HG02610 (cell line): ENCODE measurements at regions not wholly inside any gene's neighbourhood (a gene's known extent, or its start where the extent isn't known, plus 50 kb on each side); places are given as distances from the start of the nearest gene placed in this dataset.

Experiments used
- ATAC-seq: cut with Tn5 transposase; IDR thresholded peaks from one replicate; pipeline ENCODE4 v1.9.1; 2021; ENCODE audit warnings: mild to moderate bottlenecking, moderate library complexity; ENCODE audit not compliant: unreplicated experiment

DNA sequence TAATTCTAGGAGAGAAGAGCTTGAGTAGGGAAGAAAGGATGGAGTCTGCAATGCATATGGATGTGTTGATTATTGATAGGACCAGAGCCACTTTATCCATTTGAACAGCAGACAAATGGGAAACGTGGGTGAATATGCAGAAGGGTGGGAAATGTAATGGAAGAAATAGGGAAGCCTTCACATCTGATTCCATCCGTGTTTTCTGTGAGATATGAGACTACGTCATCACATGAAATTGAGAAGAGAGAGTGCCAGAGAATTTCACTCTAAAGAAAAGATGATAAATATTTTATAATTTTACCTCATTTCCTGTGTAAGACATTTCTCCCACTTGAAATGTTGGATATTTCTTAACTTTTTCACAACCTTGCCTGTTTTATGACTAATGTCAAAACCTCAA, 788.4 kb upstream of the FAM98A start:
- no peak for ATAC-seq

GRCh38 chr2:34379586-34379985, 780.5 kb upstream of the FAM98A start:
- ATAC-seq, result no peak

DNA sequence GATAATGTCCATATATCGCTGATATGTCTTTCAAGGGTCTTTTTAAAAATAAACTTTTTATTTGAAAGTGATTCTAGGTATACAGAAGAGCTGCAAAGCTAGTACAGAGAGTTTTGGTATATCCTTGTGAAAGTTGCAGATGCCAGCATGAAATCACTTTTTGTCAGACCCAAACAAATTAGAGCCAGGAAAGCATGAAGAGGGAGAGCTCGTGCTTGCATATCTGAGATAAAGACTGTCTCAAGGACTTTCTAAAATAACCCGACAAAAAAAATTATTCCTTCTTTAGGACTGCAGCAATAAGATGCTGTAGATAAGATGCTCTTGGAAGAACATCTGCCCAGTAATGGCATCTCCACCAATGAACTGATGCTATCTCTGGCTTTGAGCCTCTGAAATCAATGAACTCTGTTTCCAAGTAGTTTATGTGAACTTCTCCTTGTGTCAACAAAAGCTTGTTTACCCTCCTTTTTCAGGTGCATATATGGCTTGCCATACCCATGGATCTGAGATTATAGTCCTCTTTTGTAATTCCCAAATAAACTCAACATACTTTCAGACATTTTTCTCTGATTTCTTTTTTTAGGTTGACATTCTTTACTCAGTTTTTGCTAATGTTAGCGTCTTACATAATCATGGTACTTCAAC, 774.6 kb upstream of the FAM98A start:
- no peak for ATAC-seq

DNA sequence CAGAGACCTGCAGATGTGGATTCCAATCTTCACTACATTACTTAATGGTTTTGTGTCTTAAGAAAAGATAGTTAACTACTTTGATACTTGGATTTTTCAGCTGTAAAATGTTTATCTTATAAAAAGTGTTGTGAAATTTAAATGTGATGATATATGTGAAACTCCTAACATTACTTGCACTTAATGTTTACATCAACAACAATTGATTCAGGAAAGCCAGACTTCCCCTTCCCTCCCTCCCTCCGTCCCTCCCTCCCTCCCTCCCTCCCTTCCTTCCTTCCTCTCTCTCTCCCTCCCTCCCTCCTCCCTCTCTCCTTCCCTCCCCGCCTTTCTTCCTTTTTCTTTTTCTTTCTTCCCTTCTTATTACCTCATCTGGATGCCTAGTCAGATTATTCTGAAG, 773.9 kb upstream of the FAM98A start:
- ATAC-seq, result no peak

DNA sequence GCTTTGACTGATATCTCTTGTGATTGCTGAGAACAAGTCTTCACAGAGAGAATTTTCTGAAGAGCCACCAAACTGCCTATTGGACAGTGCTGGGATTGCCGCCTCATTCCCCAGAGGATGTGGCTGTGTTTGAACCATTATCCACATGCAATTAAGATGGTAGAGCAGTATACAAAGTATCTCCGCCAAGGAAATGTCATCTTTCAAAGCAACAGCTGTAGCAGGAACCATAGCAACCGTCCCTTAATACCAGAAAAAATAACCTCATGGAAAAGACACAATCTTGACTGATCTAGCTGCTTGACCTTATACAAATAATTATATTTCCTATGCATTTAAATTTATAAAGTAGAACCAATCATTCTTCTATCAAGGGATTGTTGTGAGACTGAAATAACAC, 772.6 kb upstream of the FAM98A start:
- ATAC-seq, result no peak

- ATAC-seq, result no peak
These were observed 769.2 kb upstream of the FAM98A start for GRCh38 chr2:34368304-34368703.

- ATAC-seq, result no peak
These were observed 766.8 kb upstream of the FAM98A start for GRCh38 chr2:34365932-34366331.

DNA sequence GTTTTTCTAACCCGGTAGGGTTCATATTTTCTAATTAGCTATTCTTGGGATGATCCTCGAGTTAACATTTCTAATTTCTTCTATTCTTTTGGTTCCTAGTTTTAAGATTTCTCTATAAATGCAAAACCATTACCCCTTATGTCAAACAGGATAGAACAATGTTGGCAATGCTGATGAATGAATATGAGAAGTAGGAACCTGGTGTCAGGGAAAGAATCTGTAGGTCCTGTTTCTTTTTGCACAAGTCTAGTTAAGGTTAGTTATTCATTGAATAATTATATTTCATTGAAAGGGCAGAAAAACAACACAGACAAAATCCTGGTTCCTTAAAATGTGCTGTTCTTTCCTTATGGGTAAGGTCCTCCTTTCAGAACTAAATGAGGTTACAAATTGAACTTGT, 766.4 kb upstream of the FAM98A start:
- ATAC-seq, result no peak

GRCh38 chr2:34353509-34354113, 754.5 kb upstream of the FAM98A start:
- ATAC-seq, result no peak

DNA sequence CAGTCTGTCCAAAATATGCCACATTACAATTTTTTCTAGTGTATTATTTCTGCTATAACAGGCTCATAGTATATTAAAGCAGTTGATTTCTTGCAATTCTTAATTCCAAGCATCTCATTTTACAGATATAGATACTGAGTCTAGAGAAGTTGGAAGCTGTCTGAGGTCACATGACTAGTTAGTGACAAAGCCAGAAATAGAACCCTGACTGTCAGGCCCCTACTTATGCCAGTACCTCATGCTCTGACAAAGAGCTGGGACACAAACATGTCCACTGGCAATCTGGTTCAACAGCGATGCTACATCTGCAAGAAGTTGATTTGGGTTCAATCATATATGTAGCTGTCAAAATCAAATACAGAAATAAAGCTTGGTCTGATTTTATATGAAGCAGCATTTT, 750.4 kb upstream of the FAM98A start:
- ATAC-seq, result no peak

- no peak for ATAC-seq
These were observed 745.9 kb upstream of the FAM98A start for GRCh38 chr2:34345030-34345429.

GRCh38 chr2:34340307-34340706, 741.2 kb upstream of the FAM98A start:
- no peak for ATAC-seq

- ATAC-seq, result no peak
These were observed 738.6 kb upstream of the FAM98A start for GRCh38 chr2:34337735-34338134.

DNA sequence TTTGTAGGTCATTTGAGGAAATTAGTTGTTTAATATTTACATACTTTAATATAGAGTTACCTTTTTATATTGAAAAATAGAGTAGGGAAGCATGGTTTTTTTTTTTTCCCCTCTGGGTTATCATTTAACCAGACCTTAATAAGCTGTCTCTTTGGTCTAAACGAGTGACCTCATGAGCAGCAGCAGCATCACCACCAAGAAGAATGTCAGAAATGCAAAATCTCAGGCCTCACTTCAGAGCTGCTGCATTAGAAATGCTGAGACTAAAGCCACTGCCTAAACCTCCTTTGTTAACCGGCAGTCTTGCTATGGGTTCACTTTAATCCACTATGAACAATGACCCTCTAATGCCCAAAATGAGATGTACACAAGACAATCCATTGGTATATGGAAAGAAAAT, 733.7 kb upstream of the FAM98A start:
- no peak for ATAC-seq

DNA sequence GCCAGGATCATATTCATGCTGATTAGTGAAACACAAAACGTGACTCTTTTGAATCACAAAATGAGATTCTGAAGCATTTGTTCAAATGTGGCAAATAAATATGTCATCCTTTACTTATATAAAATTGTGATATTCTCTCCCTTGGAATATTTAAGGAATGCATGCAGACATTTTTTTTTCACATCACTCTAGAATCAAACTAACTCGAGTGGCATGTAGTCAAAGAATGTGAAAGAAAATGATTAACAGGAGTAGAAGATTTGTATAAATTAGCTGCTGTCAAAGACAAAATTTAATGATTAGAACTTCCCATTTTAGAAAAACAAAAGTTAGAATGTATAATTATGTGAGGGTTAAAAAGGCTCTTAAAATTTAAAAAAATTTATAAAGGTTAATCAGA, 721.0 kb upstream of the FAM98A start:
- no peak for ATAC-seq

GRCh38 chr2:34317797-34318196, 718.7 kb upstream of the FAM98A start:
- ATAC-seq, result no peak

- no peak for ATAC-seq
These were observed 717.7 kb upstream of the FAM98A start for GRCh38 chr2:34316788-34317187.

DNA sequence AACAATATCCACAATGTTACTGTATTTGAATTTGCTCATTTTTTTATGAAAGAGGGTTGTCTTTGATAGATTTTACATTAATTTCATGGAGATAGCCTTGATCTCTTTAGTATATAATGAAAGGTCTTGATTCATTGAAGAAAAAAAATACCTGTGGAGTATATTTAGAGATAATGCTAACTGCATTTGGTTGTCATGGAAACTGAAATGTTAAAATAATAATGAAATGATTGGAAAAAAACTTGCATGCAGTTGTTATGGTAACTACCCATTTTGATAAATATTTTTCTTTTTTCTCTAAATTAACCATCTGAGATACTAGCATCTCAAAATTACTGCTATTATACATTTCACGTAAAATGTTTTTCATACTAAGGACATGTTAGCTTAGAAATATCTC, 712.7 kb upstream of the FAM98A start:
- no peak for ATAC-seq

DNA sequence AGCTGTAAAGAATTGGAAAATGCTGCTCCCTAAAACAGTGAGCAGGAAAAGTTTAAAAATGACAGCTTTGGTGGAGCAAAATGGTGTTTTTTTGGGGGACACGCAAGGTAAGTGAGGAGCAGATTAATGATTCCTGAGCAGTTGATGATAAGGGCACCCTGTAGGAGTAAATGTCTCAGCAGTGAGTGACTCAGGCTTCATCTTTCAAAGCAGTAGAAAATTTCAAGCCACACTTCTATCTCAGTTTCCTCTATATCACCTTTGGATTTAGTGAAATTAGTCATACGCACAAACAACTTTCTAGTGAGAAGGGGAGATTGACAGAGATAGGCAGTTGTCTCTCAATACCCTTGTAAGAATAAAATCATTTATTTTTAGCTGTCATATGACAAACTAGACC, 709.0 kb upstream of the FAM98A start:
- ATAC-seq, result no peak

GRCh38 chr2:34307636-34308035, 708.5 kb upstream of the FAM98A start:
- ATAC-seq, result no peak

DNA sequence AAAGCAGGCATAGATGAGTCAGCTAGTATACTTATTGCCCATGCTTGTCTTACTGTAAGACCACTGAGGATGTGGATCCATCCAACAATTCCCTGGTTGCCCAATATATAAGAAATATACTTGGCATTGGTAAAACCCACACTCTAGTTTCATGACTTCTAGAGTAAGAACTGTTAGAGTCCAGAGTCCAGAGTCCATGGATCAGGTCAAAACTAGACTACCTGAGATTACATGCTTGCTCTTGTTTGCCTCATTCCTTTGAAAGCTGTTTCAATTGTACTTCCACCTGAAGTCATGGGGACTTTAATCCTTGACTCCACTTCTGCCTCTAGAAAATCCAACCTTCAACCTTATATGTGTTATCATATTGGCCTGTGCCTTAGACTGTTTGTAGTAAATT, 707.6 kb upstream of the FAM98A start:
- no peak for ATAC-seq

DNA sequence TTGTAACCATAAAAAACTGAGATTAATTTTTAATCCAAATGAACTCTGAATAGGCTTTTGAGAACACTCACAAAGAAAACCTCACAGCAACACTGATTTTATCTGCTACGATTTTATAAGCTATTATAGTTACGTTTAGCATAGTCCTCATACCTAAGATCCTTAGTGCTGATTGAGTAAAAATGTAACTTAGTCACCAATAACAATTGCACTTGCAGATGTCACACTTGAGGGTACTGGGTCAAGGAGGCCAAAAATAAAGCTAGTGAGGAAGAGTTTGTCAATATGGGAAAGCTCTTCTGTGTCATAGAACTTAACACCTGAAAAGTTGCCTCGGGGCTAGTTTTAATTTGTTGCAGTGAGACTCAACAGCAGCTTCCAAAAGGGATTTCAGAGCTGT, 706.5 kb upstream of the FAM98A start:
- ATAC-seq, result no peak

- ATAC-seq, result no peak
These were observed 695.9 kb upstream of the FAM98A start for GRCh38 chr2:34294961-34295360.
